ENCODE measurements at regions not wholly inside any gene's neighbourhood (a gene's known extent, or its start where the extent isn't known, plus 50 kb on each side); places are given as distances from the start of the nearest gene placed in this dataset.

DNA sequence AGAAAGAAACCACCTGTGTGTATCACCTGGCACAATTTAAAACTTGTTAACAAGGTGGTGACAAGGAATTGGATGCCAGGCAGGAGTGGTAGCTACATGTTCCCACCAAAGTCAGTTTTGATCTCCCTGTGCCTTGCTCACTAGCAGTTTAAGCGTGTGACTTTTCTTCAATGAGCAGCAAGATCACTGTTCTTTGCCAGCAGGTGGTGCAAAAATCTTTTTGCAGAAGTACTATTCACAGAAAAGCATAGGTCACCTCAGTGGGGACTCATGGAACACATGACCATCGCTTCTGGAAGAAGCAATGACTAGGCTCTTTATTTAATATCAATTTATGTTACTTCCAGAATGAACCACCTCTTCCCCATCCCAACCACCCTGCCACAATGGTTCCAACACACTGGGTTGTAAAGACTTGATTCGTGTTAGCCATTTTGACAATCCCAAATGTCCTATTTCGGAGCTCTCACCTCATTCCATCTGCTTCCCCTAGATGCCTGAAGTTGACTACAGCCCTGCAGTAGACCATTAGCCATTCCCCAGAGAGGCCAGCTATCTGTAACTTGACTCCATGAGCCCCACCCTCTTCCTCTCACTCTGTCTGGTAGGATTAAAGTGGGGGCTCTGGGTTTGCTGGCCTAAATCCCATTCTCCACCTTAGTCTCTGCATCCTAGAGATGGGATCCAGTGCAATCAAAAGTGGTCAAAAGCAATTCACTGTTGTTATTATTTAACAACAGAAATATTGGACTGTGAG is 59.1 kb upstream of the TNFRSF19 start:
- ATAC-seq (peak; percentile 81), DNase-seq (ENCODE audit: low spot score) (peak; percentile 40)
- Histone ChIP-seq H3K79me2 (replicated peaks; ENCODE audit: insufficient read depth) (no peaks in the 10 kb centered on the region), H3F3A (replicated peaks; ENCODE audit: low read depth) (no peaks in the 10 kb centered on the region), H3K9me2 (ENCODE audit: insufficient read depth) (no peaks in the 10 kb centered on the region), H2AFZ (peak overlapping the region; percentile 24; the same call in 1 of the 2 replicates), H3K4me3 (no peak overlapping the region), H3K4me1 (ENCODE audit: insufficient read depth) (peaks cover 3% of the 10 kb centered on the region), H3K27me3 (ENCODE audit: insufficient read depth) (no peaks in the 10 kb centered on the region), H3K36me3 (ENCODE audit: insufficient read depth) (no peaks in the 10 kb centered on the region), H3K4me2 (no peak overlapping the region), H3K27ac (ENCODE audit: low read depth) (no peak overlapping the region), H4K20me1 (replicated peaks; ENCODE audit: insufficient read depth) (no peaks in the 10 kb centered on the region)
- peaks cover 2% of the 10 kb centered on the region for H3K27me3 Mint-ChIP-seq (ENCODE audit: insufficient read depth, low read depth, poor library complexity)
- H3K9me3 Mint-ChIP-seq, result no peaks in the 10 kb centered on the region
- no peak overlapping the region for H3K27ac Mint-ChIP-seq
- H3K36me3 Mint-ChIP-seq (ENCODE audit: low read depth), result no peaks in the 10 kb centered on the region
- H3K4me1 Mint-ChIP-seq, result peaks cover 13% of the 10 kb centered on the region
- TF ChIP-seq EZH2 (IDR thresholded peaks at IDR 0.05; ENCODE audit: low read depth, unreplicated experiment) (no peak), ZNF462 (CRISPR knock-in tag; IDR thresholded peaks at IDR 0.05) (peak; percentile 50; the same call in 1 of the 2 replicates)
- TF ChIP-seq, protein P1, sequence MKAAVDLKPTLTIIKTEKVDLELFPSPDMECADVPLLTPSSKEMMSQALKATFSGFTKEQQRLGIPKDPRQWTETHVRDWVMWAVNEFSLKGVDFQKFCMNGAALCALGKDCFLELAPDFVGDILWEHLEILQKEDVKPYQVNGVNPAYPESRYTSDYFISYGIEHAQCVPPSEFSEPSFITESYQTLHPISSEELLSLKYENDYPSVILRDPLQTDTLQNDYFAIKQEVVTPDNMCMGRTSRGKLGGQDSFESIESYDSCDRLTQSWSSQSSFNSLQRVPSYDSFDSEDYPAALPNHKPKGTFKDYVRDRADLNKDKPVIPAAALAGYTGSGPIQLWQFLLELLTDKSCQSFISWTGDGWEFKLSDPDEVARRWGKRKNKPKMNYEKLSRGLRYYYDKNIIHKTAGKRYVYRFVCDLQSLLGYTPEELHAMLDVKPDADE (IDR thresholded peaks at IDR 0.05), result no peak
- TF ChIP-seq, protein P2, sequence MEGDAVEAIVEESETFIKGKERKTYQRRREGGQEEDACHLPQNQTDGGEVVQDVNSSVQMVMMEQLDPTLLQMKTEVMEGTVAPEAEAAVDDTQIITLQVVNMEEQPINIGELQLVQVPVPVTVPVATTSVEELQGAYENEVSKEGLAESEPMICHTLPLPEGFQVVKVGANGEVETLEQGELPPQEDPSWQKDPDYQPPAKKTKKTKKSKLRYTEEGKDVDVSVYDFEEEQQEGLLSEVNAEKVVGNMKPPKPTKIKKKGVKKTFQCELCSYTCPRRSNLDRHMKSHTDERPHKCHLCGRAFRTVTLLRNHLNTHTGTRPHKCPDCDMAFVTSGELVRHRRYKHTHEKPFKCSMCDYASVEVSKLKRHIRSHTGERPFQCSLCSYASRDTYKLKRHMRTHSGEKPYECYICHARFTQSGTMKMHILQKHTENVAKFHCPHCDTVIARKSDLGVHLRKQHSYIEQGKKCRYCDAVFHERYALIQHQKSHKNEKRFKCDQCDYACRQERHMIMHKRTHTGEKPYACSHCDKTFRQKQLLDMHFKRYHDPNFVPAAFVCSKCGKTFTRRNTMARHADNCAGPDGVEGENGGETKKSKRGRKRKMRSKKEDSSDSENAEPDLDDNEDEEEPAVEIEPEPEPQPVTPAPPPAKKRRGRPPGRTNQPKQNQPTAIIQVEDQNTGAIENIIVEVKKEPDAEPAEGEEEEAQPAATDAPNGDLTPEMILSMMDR (conservative IDR thresholded peaks at IDR 0.05; ENCODE audit: low read depth in 2 of 2), result peak in 1 of 2 experiments; percentile 29; a peak in 2 of 4 replicates
- no peak overlapping the region for H3K4me3 Mint-ChIP-seq

Data from GM23338 (cell line).